HG03439 (cell line): ENCODE measurements at regions not wholly inside any gene's neighbourhood (a gene's known extent, or its start where the extent isn't known, plus 50 kb on each side); places are given as distances from the start of the nearest gene placed in this dataset.

ENCODE experiments used
- ATAC-seq: cut with Tn5 transposase; IDR thresholded peaks from one replicate; pipeline ENCODE4 v1.9.1; 2021; ENCODE audit warnings: mild to moderate bottlenecking, moderate library complexity; ENCODE audit not compliant: unreplicated experiment

- no peak for ATAC-seq
These were observed 264.9 kb downstream of the HIVEP2 start for GRCh38 chr6:142679907-142680700.

- ATAC-seq = no peak
These were observed 263.9 kb downstream of the HIVEP2 start for GRCh38 chr6:142681099-142681498.

DNA sequence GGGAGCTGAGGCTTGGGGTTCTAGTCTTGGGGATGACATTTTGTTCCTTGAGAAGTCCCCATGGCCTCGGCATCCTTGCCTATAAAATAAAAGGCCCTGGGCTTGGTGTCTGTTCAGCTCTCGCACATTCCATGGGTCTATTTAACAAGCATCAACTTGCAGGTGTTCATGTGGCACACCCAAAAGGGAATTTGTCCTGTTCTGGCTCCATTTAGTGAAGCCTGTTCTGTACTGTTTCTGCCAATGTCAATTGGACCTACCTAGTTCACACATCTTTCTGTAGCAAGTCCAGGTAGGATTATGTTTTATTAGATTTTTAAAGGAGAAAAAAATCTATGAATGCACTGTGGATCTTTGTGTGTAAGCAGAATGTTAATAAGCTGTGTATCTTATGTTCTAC lies 262.0 kb downstream of the HIVEP2 start:
- ATAC-seq = no peak

DNA sequence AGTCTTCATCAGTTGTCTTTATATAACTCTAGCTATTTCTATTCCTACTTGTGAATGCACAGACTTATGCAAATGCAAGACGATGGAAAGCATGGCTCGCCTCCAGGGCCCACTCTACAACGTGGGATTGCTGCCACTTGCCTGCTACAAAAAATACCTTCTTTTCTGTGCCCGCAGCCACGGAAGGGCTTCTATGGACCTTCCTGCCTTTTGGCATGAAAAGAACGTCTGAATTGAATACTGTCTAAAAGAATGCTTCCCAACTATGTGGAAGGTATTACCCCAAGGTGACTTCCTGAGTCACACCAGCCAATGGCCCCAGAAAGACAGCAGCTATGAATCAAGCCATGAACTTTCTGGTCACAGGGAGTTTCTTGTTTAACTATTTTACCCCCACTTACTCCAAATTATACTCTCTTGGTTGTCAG lies 261.2 kb downstream of the HIVEP2 start:
- no peak for ATAC-seq

- no peak for ATAC-seq
These were observed 260.6 kb downstream of the HIVEP2 start for GRCh38 chr6:142684371-142684770.

GRCh38 chr6:142685852-142686506 lies 259.0 kb downstream of the HIVEP2 start:
- ATAC-seq = no peak

GRCh38 chr6:142686507-142686887 lies 258.5 kb downstream of the HIVEP2 start:
- no peak for ATAC-seq

GRCh38 chr6:142692942-142693341 lies 252.0 kb downstream of the HIVEP2 start:
- peak; percentile 84 for ATAC-seq

DNA sequence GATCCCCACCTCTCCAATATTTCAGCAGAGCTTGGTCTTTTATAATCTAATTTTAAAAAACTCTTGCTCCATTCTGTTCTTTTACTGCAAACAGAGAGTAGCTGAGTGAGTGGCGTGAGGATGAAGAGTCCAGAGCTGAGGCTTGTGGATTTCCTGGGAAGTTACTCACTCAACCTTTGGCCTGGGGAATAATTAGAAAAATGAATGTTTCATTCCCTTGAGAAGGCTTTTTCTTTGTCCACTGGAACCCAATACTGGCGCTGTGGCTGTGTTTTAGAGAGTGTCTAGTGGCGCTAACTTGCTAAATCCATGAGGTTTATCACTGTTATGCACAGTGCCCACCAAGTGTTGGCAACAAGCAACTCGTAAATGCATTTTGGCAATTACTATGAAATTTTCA lies 251.5 kb downstream of the HIVEP2 start:
- ATAC-seq = no peak

GRCh38 chr6:142694054-142694453 lies 250.9 kb downstream of the HIVEP2 start:
- ATAC-seq = no peak

DNA sequence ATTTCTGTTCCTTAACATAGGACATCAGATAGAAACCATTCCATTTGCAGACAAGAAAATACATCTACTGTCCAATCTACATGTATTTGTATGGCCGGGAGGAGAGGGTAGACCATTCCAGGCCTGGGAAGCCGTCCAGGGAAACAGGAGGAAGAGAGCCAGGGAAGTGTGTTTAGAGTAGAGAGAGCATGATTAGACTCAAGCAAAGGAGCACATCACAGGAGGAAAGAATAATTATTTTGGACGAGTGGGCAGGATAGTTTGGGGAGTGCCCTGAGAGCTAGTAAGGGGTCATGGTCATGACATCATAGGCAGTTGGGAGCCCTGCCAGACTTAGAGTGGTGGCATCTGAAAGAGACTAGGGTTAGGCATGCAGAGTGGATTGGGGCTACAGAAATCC lies 250.0 kb downstream of the HIVEP2 start:
- ATAC-seq = no peak

DNA sequence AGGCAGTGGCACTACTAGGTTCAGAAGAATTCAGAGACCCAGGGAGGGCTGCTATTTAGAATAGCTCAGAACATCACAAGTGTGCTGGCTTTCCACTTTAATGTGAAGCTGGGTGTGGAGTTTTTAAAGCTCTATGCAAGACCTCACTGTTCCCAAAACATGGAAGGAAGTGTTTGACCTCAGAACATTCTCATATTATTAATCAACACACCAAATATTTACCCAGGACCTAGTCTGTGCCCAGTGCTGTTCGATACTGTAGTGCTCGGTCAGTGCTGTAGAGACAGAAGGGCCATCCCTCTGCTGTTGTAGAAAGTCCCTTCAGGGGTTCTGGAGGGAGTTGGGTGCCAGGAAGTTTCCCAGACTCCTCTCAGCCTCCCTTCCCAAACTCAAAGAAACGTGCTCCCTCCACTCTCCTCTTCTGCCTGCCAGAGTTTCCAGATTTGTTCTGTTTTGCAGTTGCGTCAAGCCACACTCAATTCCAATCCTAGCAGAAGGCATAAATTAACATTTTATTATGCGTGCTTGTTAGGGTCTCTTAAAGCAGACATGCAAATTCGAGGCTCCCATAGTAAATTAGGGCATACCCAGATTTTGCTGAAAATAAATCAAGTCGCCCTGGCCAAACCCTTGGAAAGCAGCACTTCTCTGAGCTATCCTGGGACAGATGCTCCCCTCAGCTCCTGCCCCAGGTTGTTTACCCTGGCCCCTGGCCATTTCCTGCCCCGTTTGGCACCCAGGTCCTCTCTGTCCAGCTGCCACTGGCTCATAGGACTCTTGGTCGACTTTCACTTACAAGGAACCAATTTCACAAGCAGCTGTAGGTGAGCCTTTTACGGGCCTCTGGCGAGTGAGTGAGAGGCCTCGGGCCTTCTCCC lies 248.6 kb downstream of the HIVEP2 start:
- no peak for ATAC-seq

- ATAC-seq = no peak
These were observed 248.0 kb downstream of the HIVEP2 start for GRCh38 chr6:142697001-142697335.

DNA sequence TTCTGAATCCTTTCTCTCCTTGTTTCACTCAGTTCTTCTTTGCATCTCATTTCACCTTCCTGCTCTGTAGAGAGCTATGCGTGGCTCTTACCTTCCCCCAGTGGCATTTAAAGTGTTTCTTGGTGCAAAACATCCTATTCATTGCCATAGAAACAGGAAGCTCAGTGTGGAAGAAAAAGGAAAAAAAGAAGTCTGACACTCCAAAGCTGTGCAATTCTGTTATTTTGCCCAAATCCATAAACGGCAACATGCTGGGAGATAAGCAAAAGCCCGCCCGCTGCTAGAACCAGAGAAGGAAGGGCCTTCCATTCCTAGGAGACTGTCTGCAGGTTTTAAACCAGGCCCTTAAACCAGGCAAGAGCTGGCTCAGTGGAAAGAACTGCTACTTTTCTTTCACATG lies 247.1 kb downstream of the HIVEP2 start:
- ATAC-seq = no peak

- ATAC-seq = no peak
These were observed 246.2 kb downstream of the HIVEP2 start for GRCh38 chr6:142698751-142699150.

DNA sequence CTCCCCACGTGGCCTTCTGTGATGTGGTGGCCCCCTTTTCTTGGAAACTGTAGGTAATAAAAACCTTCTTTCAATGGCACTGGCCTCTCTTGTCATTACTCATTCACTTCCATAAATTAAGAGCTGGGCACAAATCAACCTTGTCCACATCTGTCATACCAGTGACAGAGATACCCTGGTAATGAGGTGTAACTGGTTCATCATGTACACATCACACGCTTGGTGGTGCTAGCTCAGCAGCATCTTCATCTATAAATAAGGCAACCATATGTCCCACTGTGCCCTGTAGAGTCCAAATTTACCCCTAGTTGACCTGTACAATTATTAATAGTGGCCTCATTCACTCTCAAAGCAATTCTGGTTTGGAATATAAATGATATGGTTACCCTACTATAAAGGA lies 245.6 kb downstream of the HIVEP2 start:
- ATAC-seq = no peak

GRCh38 chr6:142700032-142700431 lies 244.9 kb downstream of the HIVEP2 start:
- no peak for ATAC-seq

- ATAC-seq = no peak
These were observed 244.2 kb downstream of the HIVEP2 start for GRCh38 chr6:142700671-142701312.
